ENCODE measurements at regions not wholly inside any gene's neighbourhood (a gene's known extent, or its start where the extent isn't known, plus 50 kb on each side); places are given as distances from the start of the nearest gene placed in this dataset.

DNA sequence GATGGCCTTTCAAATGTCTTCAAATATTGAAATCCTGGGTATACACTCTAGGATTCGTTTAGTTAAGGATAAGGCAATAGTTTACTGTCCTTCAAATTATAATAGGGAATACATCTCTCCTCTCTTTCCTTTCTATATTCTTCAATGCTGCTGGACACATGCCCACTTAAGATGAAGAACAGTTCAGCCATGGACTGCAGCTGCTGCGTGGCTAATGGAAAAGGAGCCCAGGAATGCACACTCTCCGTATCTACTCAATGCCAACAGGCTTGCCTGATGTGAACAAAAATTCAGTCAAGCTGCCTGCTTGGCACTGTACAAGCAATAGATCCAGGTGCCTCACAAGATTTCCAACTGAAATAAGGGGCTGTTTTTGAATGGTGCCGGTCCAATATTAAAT is 321.2 kb upstream of the LYPLAL1 start:
- H3K4me3 ChIP-seq (IDR thresholded peaks at IDR 0.05; ENCODE audit: insufficient read depth, low read depth, low read length), result no peak overlapping the region
- no peaks in the 10 kb centered on the region for H3K4me1 ChIP-seq (ENCODE audit: low read depth, poor library complexity, severe bottlenecking)
- no peak overlapping the region for H3K4me2 ChIP-seq
- H3K79me2 ChIP-seq (ENCODE audit: insufficient read depth, low read depth), result no peaks in the 10 kb centered on the region
- no peaks in the 10 kb centered on the region for H4K20me1 ChIP-seq (ENCODE audit: insufficient read depth)
- TF ChIP-seq, protein P1, sequence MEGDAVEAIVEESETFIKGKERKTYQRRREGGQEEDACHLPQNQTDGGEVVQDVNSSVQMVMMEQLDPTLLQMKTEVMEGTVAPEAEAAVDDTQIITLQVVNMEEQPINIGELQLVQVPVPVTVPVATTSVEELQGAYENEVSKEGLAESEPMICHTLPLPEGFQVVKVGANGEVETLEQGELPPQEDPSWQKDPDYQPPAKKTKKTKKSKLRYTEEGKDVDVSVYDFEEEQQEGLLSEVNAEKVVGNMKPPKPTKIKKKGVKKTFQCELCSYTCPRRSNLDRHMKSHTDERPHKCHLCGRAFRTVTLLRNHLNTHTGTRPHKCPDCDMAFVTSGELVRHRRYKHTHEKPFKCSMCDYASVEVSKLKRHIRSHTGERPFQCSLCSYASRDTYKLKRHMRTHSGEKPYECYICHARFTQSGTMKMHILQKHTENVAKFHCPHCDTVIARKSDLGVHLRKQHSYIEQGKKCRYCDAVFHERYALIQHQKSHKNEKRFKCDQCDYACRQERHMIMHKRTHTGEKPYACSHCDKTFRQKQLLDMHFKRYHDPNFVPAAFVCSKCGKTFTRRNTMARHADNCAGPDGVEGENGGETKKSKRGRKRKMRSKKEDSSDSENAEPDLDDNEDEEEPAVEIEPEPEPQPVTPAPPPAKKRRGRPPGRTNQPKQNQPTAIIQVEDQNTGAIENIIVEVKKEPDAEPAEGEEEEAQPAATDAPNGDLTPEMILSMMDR (conservative IDR thresholded peaks at IDR 0.05; ENCODE audit: low read depth, low read length), result no peak
- no peak overlapping the region for H2AFZ ChIP-seq (ENCODE audit: low read depth)
- H3K9ac ChIP-seq, result no peak overlapping the region
- H3K36me3 ChIP-seq (ENCODE audit: insufficient read depth), result no peaks in the 10 kb centered on the region
- H3K27me3 ChIP-seq (ENCODE audit: insufficient read depth, low read depth), result no peaks in the 10 kb centered on the region
- no peak overlapping the region for H3K27ac ChIP-seq

DNA sequence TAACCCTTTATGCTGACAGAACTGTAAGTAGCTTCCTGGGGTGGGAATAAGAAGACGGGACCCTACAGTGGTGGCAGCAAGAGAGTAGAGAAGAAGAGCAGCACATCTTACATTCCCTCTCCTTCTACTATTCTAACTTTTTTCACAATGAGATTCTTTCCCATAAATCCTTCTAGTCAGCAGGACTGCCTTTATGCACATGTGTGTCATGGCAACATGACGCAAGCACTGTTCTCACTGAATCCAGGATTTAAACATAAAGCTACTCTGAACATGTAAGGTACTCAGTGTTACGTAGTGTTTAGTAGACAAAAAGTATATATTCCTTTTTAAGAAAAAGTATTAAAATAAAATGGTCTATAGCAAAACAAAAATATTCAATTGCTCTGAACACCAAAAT is 309.7 kb upstream of the LYPLAL1 start:
- H3K4me2 ChIP-seq, result no peak overlapping the region
- no peaks in the 10 kb centered on the region for H3K79me2 ChIP-seq (ENCODE audit: insufficient read depth, low read depth)
- no peak overlapping the region for H2AFZ ChIP-seq (ENCODE audit: low read depth)
- H3K4me1 ChIP-seq (ENCODE audit: low read depth, poor library complexity, severe bottlenecking), result no peaks in the 10 kb centered on the region
- TF ChIP-seq, protein P1 (conservative IDR thresholded peaks at IDR 0.05; ENCODE audit: low read depth, low read length), result no peak
- no peak overlapping the region for H3K9ac ChIP-seq
- H3K4me3 ChIP-seq (IDR thresholded peaks at IDR 0.05; ENCODE audit: insufficient read depth, low read depth, low read length), result no peak overlapping the region
- no peaks in the 10 kb centered on the region for H3K27me3 ChIP-seq (ENCODE audit: insufficient read depth, low read depth)
- H4K20me1 ChIP-seq (ENCODE audit: insufficient read depth), result no peaks in the 10 kb centered on the region
- H3K27ac ChIP-seq, result no peak overlapping the region
- H3K36me3 ChIP-seq (ENCODE audit: insufficient read depth), result no peaks in the 10 kb centered on the region

DNA sequence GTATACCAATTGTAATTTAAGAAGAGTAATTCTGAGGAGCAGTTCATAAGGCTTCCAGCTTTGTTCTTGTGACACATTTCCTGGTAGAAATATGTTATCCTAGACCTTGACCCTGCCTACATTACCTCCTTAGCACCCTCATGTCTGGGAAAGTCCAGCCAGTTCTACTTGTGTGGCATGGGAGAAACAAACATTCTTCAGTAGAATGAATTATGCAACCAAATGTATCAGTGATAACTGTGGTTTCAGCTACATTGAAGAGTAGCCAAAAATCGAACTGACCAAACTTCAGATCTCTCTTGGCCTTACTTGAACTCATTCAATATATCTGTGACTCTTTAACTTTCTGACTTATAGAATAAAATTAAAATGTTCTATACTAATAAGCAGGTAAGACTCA is 308.1 kb upstream of the LYPLAL1 start:
- Histone ChIP-seq H3K4me2 (no peak overlapping the region), H3K9ac (no peak overlapping the region), H3K27ac (no peak overlapping the region), H4K20me1 (ENCODE audit: insufficient read depth) (no peaks in the 10 kb centered on the region), H3K27me3 (ENCODE audit: insufficient read depth, low read depth) (no peaks in the 10 kb centered on the region), H3K79me2 (ENCODE audit: insufficient read depth, low read depth) (no peaks in the 10 kb centered on the region), H3K4me3 (IDR thresholded peaks at IDR 0.05; ENCODE audit: insufficient read depth, low read depth, low read length) (no peak overlapping the region), H3K36me3 (ENCODE audit: insufficient read depth) (no peaks in the 10 kb centered on the region), H3K4me1 (ENCODE audit: low read depth, poor library complexity, severe bottlenecking) (no peaks in the 10 kb centered on the region), H2AFZ (ENCODE audit: low read depth) (no peak overlapping the region)
- TF ChIP-seq, protein P1 (conservative IDR thresholded peaks at IDR 0.05; ENCODE audit: low read depth, low read length), result no peak

DNA sequence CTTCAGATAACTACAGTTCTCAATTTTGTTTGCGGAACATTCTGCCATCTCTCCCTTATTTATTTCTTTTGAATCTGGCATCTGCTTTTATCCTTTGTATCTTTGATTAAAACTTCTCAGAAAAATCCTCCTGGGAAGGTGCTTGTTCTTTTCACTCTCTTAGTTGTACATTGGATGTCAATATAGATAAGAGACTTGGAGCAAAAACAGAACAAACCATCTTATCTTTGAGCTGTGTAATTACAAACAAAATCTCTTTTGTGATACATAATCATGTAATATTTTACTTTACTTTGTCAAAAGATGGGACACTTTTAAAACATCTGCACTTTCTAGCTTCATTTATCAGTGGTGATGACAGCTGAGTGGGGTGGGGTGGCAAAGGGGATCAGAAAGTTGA is 307.2 kb upstream of the LYPLAL1 start:
- Histone ChIP-seq H3K9ac (no peak overlapping the region), H3K4me1 (ENCODE audit: low read depth, poor library complexity, severe bottlenecking) (no peaks in the 10 kb centered on the region), H3K27me3 (ENCODE audit: insufficient read depth, low read depth) (no peaks in the 10 kb centered on the region), H2AFZ (ENCODE audit: low read depth) (no peak overlapping the region), H3K27ac (no peak overlapping the region), H4K20me1 (ENCODE audit: insufficient read depth) (no peaks in the 10 kb centered on the region), H3K36me3 (ENCODE audit: insufficient read depth) (no peaks in the 10 kb centered on the region), H3K4me3 (IDR thresholded peaks at IDR 0.05; ENCODE audit: insufficient read depth, low read depth, low read length) (no peak overlapping the region), H3K79me2 (ENCODE audit: insufficient read depth, low read depth) (no peaks in the 10 kb centered on the region), H3K4me2 (no peak overlapping the region)
- TF ChIP-seq, protein P1 (conservative IDR thresholded peaks at IDR 0.05; ENCODE audit: low read depth, low read length), result no peak

DNA sequence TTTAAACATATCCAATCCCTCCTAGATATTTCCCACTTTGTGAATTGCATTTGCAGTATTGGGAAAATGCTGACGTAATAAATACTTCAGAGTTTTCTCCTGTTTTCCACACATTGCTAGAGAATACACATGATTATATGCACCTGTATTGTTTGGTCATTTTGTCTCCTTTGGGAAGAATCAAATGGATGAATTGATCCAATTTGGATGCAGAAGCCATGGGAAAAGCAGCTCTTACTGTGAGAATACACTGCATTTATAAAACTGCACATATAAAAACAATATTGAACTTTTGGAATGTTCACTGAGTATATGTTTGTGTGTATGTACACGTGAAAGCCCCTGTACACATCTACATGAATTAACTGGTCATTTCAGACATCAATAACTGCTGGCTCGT is 306.6 kb upstream of the LYPLAL1 start:
- Histone ChIP-seq H3K27ac (no peak overlapping the region), H3K27me3 (ENCODE audit: insufficient read depth, low read depth) (no peaks in the 10 kb centered on the region), H3K9ac (no peak overlapping the region), H2AFZ (ENCODE audit: low read depth) (no peak overlapping the region), H3K36me3 (ENCODE audit: insufficient read depth) (no peaks in the 10 kb centered on the region), H3K79me2 (ENCODE audit: insufficient read depth, low read depth) (no peaks in the 10 kb centered on the region), H3K4me2 (no peak overlapping the region), H4K20me1 (ENCODE audit: insufficient read depth) (no peaks in the 10 kb centered on the region), H3K4me1 (ENCODE audit: low read depth, poor library complexity, severe bottlenecking) (no peaks in the 10 kb centered on the region), H3K4me3 (IDR thresholded peaks at IDR 0.05; ENCODE audit: insufficient read depth, low read depth, low read length) (no peak overlapping the region)
- TF ChIP-seq, protein P1 (conservative IDR thresholded peaks at IDR 0.05; ENCODE audit: low read depth, low read length), result no peak

All from KMS-11 (cell line).